ENCODE measurements at regions not wholly inside any gene's neighbourhood (a gene's known extent, or its start where the extent isn't known, plus 50 kb on each side); places are given as distances from the start of the nearest gene placed in this dataset.

DNA sequence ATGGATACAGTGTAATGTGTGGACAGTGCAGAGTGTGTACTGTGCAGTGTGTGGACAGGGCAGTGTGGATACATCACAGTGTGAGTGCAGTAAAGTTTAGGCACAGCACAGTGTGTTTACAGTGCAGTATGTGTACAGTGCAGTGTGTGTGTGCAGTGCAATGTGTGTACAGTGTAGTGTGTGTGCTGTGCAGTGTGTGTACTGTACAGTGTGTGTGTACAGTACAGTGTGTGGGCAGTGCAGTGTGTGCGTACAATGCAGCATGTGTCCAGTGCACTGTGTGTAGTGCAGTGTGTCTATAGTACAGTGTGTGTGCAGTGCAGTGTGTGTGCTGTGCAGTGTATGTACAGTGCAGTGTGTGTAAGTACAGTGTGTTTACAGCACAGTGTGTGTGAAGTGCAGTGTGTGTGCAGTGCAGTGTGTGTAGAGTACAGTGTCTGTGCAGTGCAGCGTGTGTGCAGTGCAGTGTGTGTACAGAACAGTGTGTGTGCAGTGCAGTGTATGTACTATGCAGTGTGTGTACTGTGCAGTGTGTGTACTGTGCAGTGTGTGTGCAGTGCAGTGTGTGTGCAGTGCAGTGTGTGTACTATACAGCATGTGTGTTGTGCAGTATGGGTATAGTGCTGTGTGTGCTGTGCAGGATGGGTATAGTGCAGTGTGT lies 385.2 kb downstream of the KIF16B start:
- intact Hi-C loops (cut with DNase I, micrococcal nuclease): no loop called here
- Histone ChIP-seq H3K4me1 (ENCODE audit: insufficient read depth, low read length) (no peaks in the 10 kb centered on the region), H3K9me3 (ENCODE audit: control insufficient read depth in 1 of 2, insufficient read depth in 1 of 2, low read length in 2 of 2) (no peaks in the 10 kb centered on the region), H3K27ac (ENCODE audit: low read depth in 1 of 2, low read length in 2 of 2) (no peak overlapping the region), H3K27me3 (ENCODE audit: control insufficient read depth in 1 of 2, insufficient read depth in 2 of 2, low read length in 2 of 2) (no peaks in the 10 kb centered on the region), H3K4me3 (ENCODE audit: low read length) (no peak overlapping the region), H3K36me3 (ENCODE audit: insufficient read depth, low read length) (no peaks in the 10 kb centered on the region)
- TF ChIP-seq, protein P1, sequence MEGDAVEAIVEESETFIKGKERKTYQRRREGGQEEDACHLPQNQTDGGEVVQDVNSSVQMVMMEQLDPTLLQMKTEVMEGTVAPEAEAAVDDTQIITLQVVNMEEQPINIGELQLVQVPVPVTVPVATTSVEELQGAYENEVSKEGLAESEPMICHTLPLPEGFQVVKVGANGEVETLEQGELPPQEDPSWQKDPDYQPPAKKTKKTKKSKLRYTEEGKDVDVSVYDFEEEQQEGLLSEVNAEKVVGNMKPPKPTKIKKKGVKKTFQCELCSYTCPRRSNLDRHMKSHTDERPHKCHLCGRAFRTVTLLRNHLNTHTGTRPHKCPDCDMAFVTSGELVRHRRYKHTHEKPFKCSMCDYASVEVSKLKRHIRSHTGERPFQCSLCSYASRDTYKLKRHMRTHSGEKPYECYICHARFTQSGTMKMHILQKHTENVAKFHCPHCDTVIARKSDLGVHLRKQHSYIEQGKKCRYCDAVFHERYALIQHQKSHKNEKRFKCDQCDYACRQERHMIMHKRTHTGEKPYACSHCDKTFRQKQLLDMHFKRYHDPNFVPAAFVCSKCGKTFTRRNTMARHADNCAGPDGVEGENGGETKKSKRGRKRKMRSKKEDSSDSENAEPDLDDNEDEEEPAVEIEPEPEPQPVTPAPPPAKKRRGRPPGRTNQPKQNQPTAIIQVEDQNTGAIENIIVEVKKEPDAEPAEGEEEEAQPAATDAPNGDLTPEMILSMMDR (IDR thresholded peaks at IDR 0.05): no peak
- no peak for ATAC-seq (ENCODE audit: poor library complexity)
- Mint-ChIP-seq H3K36me3 (ENCODE audit: low read depth) (no peaks in the 10 kb centered on the region), H3K4me1 (ENCODE audit: low read depth) (no peaks in the 10 kb centered on the region), H3K4me3 (no peak overlapping the region), H3K27ac (no peak overlapping the region), H3K27me3 (no peaks in the 10 kb centered on the region), H3K9me3 (peaks cover 2% of the 10 kb centered on the region)
- no peak for DNase-seq
- ChIA-PET CTCF (no interaction called here), POLR2A (no interaction called here)

DNA sequence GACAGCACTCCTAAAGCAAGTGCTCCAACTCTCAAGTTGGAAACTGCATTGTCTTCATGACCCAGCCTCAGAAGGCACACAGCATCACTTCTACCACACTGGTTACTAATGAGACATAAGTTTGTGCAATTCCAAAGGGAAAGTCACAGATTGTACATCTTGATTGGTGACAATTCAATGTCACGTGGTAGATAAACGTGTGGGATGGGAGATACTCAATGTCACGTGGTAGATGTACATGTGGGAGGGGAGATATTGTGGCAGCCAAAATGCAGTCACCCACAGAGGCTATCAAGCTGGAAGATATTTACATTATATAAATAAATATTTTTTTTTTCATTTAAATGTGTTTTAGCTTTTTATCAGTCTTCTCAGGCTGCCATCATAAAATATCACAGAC lies 393.3 kb downstream of the KIF16B start:
- Mint-ChIP-seq H3K27ac (no peak overlapping the region), H3K4me1 (ENCODE audit: low read depth) (no peaks in the 10 kb centered on the region), H3K27me3 (no peaks in the 10 kb centered on the region), H3K4me3 (no peak overlapping the region), H3K36me3 (ENCODE audit: low read depth) (no peaks in the 10 kb centered on the region), H3K9me3 (peaks cover 12% of the 10 kb centered on the region)
- ATAC-seq (ENCODE audit: poor library complexity) (no peak), DNase-seq (no peak)
- ChIA-PET POLR2A (no interaction called here), CTCF (no interaction called here)
- no peak overlapping the region for H3K4me3 ChIP-seq (ENCODE audit: low read length)
- H3K4me1 ChIP-seq (ENCODE audit: insufficient read depth, low read length): no peaks in the 10 kb centered on the region
- H3K9me3 ChIP-seq (ENCODE audit: control insufficient read depth in 1 of 2, insufficient read depth in 1 of 2, low read length in 2 of 2): no peaks in the 10 kb centered on the region
- no peak overlapping the region for H3K27ac ChIP-seq (ENCODE audit: low read depth in 1 of 2, low read length in 2 of 2)
- H3K27me3 ChIP-seq (ENCODE audit: control insufficient read depth in 1 of 2, insufficient read depth in 2 of 2, low read length in 2 of 2): no peaks in the 10 kb centered on the region
- H3K36me3 ChIP-seq (ENCODE audit: insufficient read depth, low read length): no peaks in the 10 kb centered on the region
- TF ChIP-seq, protein P1 (IDR thresholded peaks at IDR 0.05): no peak
- intact Hi-C loops (cut with DNase I, micrococcal nuclease): no loop called here

DNA sequence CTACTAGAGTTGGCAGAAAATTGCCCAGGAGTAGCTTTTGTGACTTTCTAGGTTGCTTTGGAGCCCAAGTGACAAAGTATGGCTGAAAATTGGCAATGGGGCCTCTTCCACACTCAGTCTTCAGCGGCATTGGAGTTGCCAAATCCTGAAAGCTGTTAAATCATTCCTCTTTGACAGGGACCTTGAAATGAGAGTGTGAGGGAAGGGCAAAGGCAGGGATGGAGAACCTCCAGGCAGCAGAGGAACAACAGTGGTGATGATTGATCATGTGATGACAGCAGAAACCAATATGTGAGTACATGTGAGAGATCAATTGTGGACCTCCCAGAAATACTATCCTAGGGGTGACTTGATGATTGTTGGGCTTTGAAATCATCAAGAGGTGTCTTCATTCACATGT lies 393.9 kb downstream of the KIF16B start:
- intact Hi-C loops (cut with DNase I, micrococcal nuclease): no loop called here
- POLR2A ChIA-PET: no interaction called here
- H3K9me3 Mint-ChIP-seq: peaks cover 12% of the 10 kb centered on the region

More for the DNA sequence above, 393.9 kb downstream of the KIF16B start:
- Histone ChIP-seq H3K27me3 (ENCODE audit: control insufficient read depth in 1 of 2, insufficient read depth in 2 of 2, low read length in 2 of 2) (no peaks in the 10 kb centered on the region), H3K4me3 (ENCODE audit: low read length) (no peak overlapping the region), H3K36me3 (ENCODE audit: insufficient read depth, low read length) (no peaks in the 10 kb centered on the region), H3K27ac (ENCODE audit: low read depth in 1 of 2, low read length in 2 of 2) (no peak overlapping the region), H3K4me1 (ENCODE audit: insufficient read depth, low read length) (no peaks in the 10 kb centered on the region), H3K9me3 (ENCODE audit: control insufficient read depth in 1 of 2, insufficient read depth in 1 of 2, low read length in 2 of 2) (no peaks in the 10 kb centered on the region)
- no peak overlapping the region for H3K27ac Mint-ChIP-seq
- ATAC-seq (ENCODE audit: poor library complexity) (no peak), DNase-seq (no peak)
- no peaks in the 10 kb centered on the region for H3K27me3 Mint-ChIP-seq
- H3K36me3 Mint-ChIP-seq (ENCODE audit: low read depth): no peaks in the 10 kb centered on the region
- H3K4me1 Mint-ChIP-seq (ENCODE audit: low read depth): no peaks in the 10 kb centered on the region
- CTCF ChIA-PET: no interaction called here
- no peak overlapping the region for H3K4me3 Mint-ChIP-seq
- TF ChIP-seq, protein P1 (IDR thresholded peaks at IDR 0.05): no peak

Measured in CD4-positive, alpha-beta T cell (primary cell).